ENCODE measurements at regions not wholly inside any gene's neighbourhood (a gene's known extent, or its start where the extent isn't known, plus 50 kb on each side); places are given as distances from the start of the nearest gene placed in this dataset.

- TF ChIP-seq CTCF (IDR thresholded peaks at IDR 0.05) = no peak
- TF ChIP-seq POLR2A (IDR thresholded peaks at IDR 0.05) = no peak
- TF ChIP-seq EP300 (IDR thresholded peaks at IDR 0.05) = no peak
Measured at GRCh38 chr4:189440716-189441115, 500.0 kb upstream of the FRG1 start.
